SH-SY5Y (cell line): ENCODE measurements at regions not wholly inside any gene's neighbourhood (a gene's known extent, or its start where the extent isn't known, plus 50 kb on each side); places are given as distances from the start of the nearest gene placed in this dataset.

Experiments used
- GATA2 ChIP-seq: IDR thresholded peaks from 2 replicates; pipeline ENCODE4 v1.6.1; 2011; ENCODE audit warnings: mild to moderate bottlenecking, low read depth, low read length
- GATA3 ChIP-seq: IDR thresholded peaks from 2 replicates; pipeline ENCODE4 v1.6.1; 2011; ENCODE audit warnings: low read depth, mild to moderate bottlenecking, low read length, moderate library complexity

- TF ChIP-seq GATA3 (no peak), GATA2 (no peak)
Measured at GRCh38 chr7:88647825-88648224, 111.7 kb upstream of the ZNF804B start.

GRCh38 chr7:88638583-88638982, 120.9 kb upstream of the ZNF804B start:
- no peak for TF ChIP-seq GATA2
- no peak for TF ChIP-seq GATA3

- TF ChIP-seq GATA3 (no peak), GATA2 (no peak)
Measured at GRCh38 chr7:88637795-88638194, 121.7 kb upstream of the ZNF804B start.

GRCh38 chr7:88635149-88635548, 124.4 kb upstream of the ZNF804B start:
- TF ChIP-seq GATA2 (no peak), GATA3 (no peak)

- TF ChIP-seq GATA2, result no peak
- TF ChIP-seq GATA3, result no peak
Measured at GRCh38 chr7:88629559-88629958, 129.9 kb upstream of the ZNF804B start.

- TF ChIP-seq GATA2 (no peak), GATA3 (no peak)
Measured at GRCh38 chr7:88628363-88629085, 131.0 kb upstream of the ZNF804B start.

- TF ChIP-seq GATA3, result no peak
- TF ChIP-seq GATA2, result no peak
Measured at GRCh38 chr7:88617185-88617584, 142.3 kb upstream of the ZNF804B start.

- TF ChIP-seq GATA3 (no peak), GATA2 (no peak)
Measured at GRCh38 chr7:88615336-88615735, 144.2 kb upstream of the ZNF804B start.

GRCh38 chr7:88614736-88615135, 144.8 kb upstream of the ZNF804B start:
- TF ChIP-seq GATA3 (no peak), GATA2 (no peak)

GRCh38 chr7:88610942-88611341, 148.6 kb upstream of the ZNF804B start:
- no peak for TF ChIP-seq GATA2
- TF ChIP-seq GATA3, result no peak

GRCh38 chr7:88600695-88601094, 158.8 kb upstream of the ZNF804B start:
- TF ChIP-seq GATA3, result no peak
- no peak for TF ChIP-seq GATA2

- TF ChIP-seq GATA3 (no peak), GATA2 (no peak)
Measured at GRCh38 chr7:88599528-88599927, 160.0 kb upstream of the ZNF804B start.

GRCh38 chr7:88597941-88598425, 161.5 kb upstream of the ZNF804B start:
- TF ChIP-seq GATA2 (no peak), GATA3 (no peak)

- TF ChIP-seq GATA3 (no peak), GATA2 (no peak)
Measured at GRCh38 chr7:88590963-88591362, 168.5 kb upstream of the ZNF804B start.

GRCh38 chr7:88589927-88590326, 169.6 kb upstream of the ZNF804B start:
- TF ChIP-seq GATA3 (no peak), GATA2 (no peak)

GRCh38 chr7:88586890-88587289, 172.6 kb upstream of the ZNF804B start:
- TF ChIP-seq GATA3, result no peak
- no peak for TF ChIP-seq GATA2

GRCh38 chr7:88586219-88586618, 173.3 kb upstream of the ZNF804B start:
- TF ChIP-seq GATA3 (no peak), GATA2 (no peak)
